NCI-H2196 (cell line): ENCODE measurements at regions not wholly inside any gene's neighbourhood (a gene's known extent, or its start where the extent isn't known, plus 50 kb on each side); places are given as distances from the start of the nearest gene placed in this dataset.

Experiments
- DNase-seq: peaks from one replicate; lab custom pipeline; 2025; ENCODE audit not compliant: unreplicated experiment; lab: John Stamatoyannopoulos, UW

GRCh38 chr22:27656970-27657369 is 144.6 kb downstream of the MN1 start:
- no peak for DNase-seq

GRCh38 chr22:27660306-27660705 is 141.2 kb downstream of the MN1 start:
- DNase-seq = no peak

DNA sequence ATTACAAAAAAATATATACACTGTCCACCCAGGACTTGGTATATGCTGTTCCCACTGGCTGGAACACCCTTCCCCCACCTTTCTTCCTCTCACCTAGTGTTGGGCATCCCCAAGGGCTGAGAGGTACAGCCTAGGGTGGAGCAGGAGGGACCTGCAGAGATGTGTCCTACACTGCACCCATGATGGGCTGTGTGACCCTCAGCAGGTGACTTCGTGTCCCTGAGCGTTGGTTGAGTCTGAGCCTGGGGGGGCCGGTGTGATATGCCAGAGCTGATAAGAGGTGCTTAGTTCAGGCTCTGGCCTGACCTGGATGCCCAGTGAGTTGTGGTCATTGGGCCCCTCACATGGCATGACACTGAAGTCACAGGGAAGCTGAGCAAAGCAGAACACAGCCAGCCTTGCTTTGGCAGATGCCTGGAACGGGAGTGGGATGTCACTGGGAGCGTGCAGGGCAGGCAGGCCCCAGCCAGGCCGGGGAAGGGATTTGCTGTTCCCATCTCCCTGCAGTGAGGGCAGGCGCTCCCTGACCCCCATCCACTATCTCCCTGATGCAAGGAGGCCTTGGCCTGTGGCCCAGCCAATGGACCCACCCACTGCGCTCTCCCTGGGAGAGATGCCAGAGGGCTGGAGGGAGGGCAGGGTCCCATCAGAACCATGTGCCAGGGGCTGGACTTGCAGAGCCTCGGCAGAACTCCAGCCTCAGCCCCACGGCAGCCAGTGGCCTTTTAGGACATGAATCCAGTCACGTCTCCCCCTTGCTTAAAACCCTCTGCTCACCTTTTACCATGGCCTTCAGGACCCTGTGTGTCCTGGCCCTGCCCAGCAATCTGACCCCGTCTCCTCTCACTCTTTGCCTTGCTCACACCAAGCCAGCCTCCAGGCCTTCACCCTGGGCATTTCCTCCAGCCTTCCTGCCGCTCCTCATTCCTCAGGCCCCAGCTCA is 138.9 kb downstream of the MN1 start:
- no peak for DNase-seq

GRCh38 chr22:27663812-27664211 is 137.7 kb downstream of the MN1 start:
- DNase-seq = no peak

- DNase-seq = no peak
Observed at GRCh38 chr22:27666272-27666997, 135.1 kb downstream of the MN1 start.

GRCh38 chr22:27667121-27667843 is 134.3 kb downstream of the MN1 start:
- DNase-seq = no peak

DNA sequence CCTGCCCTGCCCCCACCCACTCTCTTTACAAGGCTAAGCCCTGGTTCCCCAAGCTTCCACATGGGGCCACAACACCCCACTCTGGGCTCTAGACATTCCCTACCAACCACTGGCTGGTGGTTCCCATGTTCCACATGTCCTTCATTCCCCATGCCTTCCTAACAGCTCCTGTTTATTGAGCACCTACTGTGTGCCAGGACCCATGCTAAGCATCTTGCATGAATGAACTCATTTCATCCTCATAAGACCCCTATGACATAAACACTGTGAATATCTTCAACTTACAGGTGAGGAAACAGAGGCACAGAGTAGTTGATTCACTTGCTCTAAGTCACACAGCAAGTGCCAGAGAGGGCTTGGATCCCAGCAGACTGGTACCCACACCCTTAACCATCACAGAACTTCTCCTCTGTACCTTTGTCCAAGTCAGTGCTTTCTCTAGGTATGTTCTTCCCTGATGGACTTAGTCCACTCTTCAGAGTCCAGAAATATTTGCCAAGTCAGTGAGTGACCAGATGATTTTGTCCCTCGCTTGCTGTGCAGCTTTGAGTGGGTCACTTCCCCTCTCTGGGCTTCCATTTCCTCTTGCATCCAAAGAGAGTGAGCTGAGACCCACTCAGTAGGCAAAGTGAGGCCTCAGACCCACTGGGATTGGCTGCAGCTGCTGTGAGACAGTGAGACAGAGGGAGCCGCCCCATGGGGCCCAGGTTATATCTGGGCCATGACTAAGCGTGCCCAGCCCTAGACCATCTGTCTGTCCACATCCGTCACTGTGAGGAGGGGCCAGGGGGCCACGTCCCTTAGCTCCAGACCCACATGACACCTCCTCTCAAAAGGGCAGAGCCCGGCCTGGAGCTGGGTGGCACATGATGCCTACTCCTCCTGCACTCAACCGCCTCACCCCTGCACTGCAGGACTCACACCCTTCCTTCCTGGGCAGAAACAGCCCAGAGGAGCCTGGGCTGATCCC is 132.4 kb downstream of the MN1 start:
- DNase-seq = no peak

GRCh38 chr22:27669798-27670599 is 131.6 kb downstream of the MN1 start:
- no peak for DNase-seq

GRCh38 chr22:27670701-27671412 is 130.7 kb downstream of the MN1 start:
- DNase-seq = no peak

GRCh38 chr22:27671413-27671935 is 130.1 kb downstream of the MN1 start:
- no peak for DNase-seq

DNA sequence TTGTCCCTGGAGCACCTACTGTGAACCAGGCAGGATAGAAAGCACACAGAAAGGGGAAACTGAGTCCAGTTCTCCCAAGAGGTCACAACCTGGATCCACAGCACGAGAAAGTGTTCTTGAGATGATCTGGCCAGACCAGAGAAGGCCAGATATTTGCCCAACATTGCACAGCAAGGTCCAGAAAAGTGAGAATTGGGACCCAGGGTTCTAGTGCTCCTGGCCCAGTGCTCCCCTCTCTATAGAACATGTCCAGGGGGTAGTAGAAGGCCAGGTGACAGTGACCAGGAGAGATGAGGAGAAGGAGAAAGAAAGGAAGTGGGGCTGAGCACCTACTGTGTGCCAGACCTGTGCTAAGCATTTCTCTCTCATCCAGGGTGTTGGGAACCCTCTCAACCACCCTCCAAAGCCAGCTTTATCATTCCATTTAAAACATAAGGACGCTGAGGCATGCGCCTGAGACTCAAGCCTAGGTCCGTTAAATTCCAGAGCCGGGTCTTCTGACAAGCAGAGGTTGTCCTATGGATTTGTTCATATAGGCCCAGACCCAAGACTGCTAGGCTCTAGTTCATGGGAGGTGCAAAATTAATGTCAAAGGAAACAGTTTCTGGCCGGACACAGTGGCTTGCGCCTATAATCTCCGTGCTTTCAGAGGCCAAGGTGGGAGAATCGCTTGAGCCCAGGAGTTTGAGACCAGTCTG is 128.7 kb downstream of the MN1 start:
- no peak for DNase-seq

DNA sequence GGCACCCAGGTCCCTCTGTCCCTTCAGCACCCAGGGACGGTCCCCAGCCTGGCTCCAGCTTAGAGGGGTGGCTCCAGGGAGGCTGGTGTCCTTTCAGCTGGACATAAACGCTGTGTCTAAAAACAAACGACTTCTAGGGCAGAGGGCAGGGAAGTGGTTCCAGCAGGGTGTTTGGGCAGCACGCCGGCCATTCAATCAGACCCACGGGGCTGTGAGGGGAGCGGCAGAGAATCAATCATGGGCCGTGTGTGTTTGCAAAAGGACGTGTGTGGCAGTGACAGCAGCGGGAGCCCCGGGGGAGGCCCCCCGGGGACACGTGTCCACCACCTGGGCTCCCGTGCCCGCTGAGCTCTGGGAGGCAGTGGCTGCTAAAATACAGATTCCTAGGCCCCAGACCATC is 127.7 kb downstream of the MN1 start:
- DNase-seq = no peak

GRCh38 chr22:27674261-27674923 is 127.2 kb downstream of the MN1 start:
- DNase-seq = no peak

DNA sequence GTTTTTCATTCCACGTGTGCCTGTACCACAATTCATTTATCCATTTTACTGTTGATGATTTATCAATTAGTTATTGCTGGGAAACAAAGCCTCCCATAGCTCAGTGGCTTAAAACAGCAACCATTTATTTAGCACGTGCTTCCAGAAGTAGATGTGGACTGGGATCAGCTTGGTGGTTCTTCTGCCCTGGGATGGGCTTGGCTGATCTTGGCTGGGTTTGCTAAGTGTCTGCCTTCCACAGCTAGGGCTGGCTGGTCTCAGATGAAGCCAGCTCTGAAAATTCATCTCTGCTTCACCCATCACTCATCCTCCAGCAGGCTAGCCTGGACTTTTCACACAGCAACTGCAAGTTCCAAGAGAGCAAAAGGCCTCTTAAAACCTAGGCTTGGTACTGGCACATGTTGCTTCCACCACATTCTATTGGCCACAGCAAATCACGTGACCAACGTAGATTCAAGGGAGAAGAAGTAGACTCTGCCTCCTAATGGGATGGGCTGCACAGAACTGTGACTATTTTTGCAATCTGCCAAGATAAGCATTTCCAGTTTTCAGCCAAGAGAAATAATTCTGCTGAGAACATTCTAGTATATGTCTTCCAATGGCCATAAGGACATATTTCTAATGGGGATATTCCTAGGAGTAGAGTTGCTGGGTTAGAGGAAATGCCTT is 124.9 kb downstream of the MN1 start:
- no peak for DNase-seq

DNA sequence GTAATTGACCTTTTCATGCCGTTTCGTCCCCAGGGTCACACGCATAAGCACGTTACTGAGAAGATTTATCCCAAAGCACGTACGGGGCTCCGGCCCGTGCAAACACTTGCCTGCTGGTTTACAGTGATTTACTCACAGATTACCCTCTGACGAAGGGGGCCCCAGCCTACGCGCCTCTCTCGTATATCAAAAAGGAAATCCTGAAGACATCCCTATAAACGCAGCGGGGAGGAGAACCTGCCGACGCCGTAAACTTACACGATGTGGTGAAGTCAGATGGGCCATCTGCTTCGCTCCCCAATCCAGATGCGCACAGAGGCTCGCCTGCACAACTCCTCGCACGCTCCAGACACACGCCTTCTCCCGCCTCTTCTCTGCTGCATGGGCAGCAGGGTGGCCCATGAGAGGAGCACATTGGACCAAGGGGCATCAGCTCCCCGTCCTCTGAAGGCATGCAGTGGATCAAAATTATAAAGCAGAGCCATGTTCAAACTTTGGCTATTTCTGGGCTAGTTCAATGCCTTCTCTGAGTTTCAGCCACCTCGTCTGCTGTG is 123.6 kb downstream of the MN1 start:
- DNase-seq = no peak

DNA sequence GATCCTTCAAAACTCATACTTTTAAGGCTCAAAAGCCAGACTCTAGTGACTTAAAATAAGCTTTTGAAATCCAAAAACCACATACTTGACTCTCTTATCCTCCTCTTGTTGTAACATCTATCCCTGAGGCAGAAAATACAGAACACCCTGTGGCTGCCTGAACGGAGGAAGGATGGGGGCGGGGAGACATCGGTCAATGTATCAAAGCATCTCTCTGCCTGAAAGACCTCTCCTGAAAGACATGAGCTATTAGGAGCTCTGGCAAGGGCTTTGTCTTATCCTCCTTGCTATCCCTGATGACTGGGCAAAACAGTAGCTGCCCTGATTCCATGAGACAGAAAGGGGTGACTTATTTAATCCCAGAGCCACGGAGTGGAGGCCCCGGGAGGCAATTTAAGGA is 122.4 kb downstream of the MN1 start:
- DNase-seq = no peak
